HFF-Myc (cell line): ENCODE measurements at regions not wholly inside any gene's neighbourhood (a gene's known extent, or its start where the extent isn't known, plus 50 kb on each side); places are given as distances from the start of the nearest gene placed in this dataset.

ENCODE experiments used
- DNase-seq: peaks from one replicate; pipeline ENCODE4 v3.0.0-alpha.2; 2011; ENCODE audit warnings: low read depth; ENCODE audit errors: extremely low read depth
- H3K4me3 ChIP-seq: replicated peaks from 2 replicates; pipeline ENCODE4 v1.5.1; 2011; ENCODE audit warnings: low read depth, mild to moderate bottlenecking, control low read depth, low read length
- CTCF ChIP-seq: IDR thresholded peaks from 2 replicates; pipeline ENCODE4 v1.5.1; 2012; ENCODE audit warnings: mild to moderate bottlenecking, low read depth, low read length, control low read depth; ENCODE audit errors: missing control alignments

- TF ChIP-seq CTCF, result no peak
- H3K4me3 ChIP-seq, result no peak overlapping the region
- no peak for DNase-seq
Observed at GRCh38 chr5:97383996-97384395, 200.9 kb upstream of the RIOK2 start.

GRCh38 chr5:97388794-97389193 lies 205.7 kb upstream of the RIOK2 start:
- no peak overlapping the region for H3K4me3 ChIP-seq
- no peak for TF ChIP-seq CTCF
- no peak for DNase-seq

GRCh38 chr5:97400537-97400936 lies 217.5 kb upstream of the RIOK2 start:
- DNase-seq, result no peak
- TF ChIP-seq CTCF, result no peak
- H3K4me3 ChIP-seq, result no peak overlapping the region

- TF ChIP-seq CTCF, result no peak
- DNase-seq, result no peak
- no peak overlapping the region for H3K4me3 ChIP-seq
Observed at GRCh38 chr5:97405941-97406340, 222.9 kb upstream of the RIOK2 start.

- no peak for DNase-seq
- no peak for TF ChIP-seq CTCF
- H3K4me3 ChIP-seq, result no peak overlapping the region
Observed at GRCh38 chr5:97406946-97407676, 224.1 kb upstream of the RIOK2 start.

GRCh38 chr5:97408331-97408730 lies 225.3 kb upstream of the RIOK2 start:
- TF ChIP-seq CTCF, result no peak

GRCh38 chr5:97412959-97413358 lies 229.9 kb upstream of the RIOK2 start:
- H3K4me3 ChIP-seq, result no peak overlapping the region
- TF ChIP-seq CTCF, result no peak
- no peak for DNase-seq

More at GRCh38 chr5:97408331-97408730, 225.3 kb upstream of the RIOK2 start:
- no peak overlapping the region for H3K4me3 ChIP-seq
- no peak for DNase-seq
